ENCODE measurements at regions not wholly inside any gene's neighbourhood (a gene's known extent, or its start where the extent isn't known, plus 50 kb on each side); places are given as distances from the start of the nearest gene placed in this dataset.
"Not testable (repeated sequence)": the region's sequence is repeated elsewhere in the genome, so short reads cannot be mapped to it uniquely, and the experiment has no call there.

GRCh38 chr1:146729642-146730344 is 208.3 kb upstream of the NBPF12 start:
- TF ChIP-seq POLR2AphosphoS5 (IDR thresholded peaks at IDR 0.05; ENCODE audit: low read depth, low read length); PBX3 (IDR thresholded peaks at IDR 0.05); FOXM1 (IDR thresholded peaks at IDR 0.05; ENCODE audit: low read depth): not testable (repeated sequence)

Data from SK-N-SH (cell line).